IPS-NIHi7 (cell line): ENCODE measurements at regions not wholly inside any gene's neighbourhood (a gene's known extent, or its start where the extent isn't known, plus 50 kb on each side); places are given as distances from the start of the nearest gene placed in this dataset.
"Not testable (repeated sequence)": the region's sequence is repeated elsewhere in the genome, so short reads cannot be mapped to it uniquely, and the experiment has no call there.

Source experiments
- DNase-seq: peaks from one replicate; pipeline ENCODE4 v3.0.0; 2012; ENCODE audit warnings: mixed read lengths; ENCODE audit errors: extremely low spot score

DNA sequence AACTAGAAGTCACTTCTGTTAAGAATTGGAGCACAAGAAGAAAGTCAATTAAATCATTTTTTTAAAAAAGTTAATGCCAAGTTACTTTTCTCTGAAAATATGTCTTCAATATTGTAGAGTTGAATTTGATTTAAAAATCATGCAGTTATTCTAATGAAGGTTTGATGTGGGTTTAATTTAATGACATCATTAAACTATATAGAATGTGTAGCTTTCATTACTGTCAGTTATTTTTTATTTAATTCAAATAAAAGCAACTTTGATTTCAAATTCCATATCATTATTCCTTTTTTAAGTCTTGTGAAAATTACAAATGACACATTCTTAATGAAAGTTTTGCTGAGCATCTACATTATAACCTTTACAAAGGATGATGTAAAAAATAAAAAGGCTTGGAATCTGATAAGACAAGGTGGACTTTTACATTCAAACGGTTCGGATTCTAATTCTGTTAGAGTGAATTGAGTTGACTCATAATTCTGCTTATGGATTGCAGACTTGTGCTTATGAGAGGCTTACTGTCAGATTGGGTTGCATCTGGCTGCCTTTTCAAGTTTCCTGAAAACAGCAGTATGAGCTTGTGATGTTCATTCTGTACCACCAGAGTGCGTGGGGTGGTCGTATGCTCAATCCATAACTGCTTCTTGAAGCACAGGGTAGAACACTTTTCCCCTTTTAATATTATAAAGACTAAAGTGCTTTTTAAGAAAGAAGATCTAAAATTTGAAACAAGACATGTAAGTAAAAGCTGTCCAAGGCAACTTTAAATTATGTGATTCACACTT is 253.0 kb upstream of the ARRDC3 start:
- DNase-seq: no peak

- DNase-seq: no peak
Observed at GRCh38 chr5:91632871-91633270, 249.8 kb upstream of the ARRDC3 start.

DNA sequence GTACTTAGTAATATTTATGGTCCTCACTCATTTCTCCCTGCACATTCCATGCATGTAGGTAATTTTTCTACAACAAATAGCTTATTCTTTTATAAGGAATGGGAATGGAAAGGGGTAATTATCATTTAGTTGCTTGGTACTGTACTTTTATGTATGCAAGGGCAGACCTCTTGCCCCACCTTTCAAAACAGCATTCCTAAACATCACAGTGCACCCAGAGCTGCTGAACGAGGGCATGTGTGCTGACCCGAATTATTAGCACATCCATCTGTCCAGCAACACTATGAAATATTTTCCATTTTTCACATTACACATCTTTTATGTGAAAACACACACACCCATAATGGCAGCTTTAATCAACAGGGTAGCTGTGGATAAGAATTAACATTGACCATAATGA is 228.6 kb upstream of the ARRDC3 start:
- no peak for DNase-seq

DNA sequence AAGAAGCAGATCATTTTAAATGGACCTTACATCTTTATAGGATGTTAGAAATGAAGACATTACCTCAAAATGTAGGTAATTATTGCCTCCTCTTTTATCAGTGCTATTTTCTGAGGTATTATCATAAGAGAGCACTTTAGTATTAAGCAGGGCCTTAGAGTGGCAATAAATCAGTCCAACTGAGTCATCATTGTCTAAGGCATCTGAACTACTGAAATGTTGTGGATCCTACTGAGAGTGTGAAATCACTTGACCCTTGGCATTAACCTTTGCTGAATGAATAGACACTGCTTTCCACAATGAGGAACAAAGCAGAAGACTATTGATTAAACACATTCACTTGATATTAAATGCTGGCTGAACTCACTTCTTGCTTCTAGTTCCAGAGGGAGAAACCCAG is 224.6 kb upstream of the ARRDC3 start:
- no peak for DNase-seq

GRCh38 chr5:91599863-91600262 is 216.7 kb upstream of the ARRDC3 start:
- DNase-seq: no peak

DNA sequence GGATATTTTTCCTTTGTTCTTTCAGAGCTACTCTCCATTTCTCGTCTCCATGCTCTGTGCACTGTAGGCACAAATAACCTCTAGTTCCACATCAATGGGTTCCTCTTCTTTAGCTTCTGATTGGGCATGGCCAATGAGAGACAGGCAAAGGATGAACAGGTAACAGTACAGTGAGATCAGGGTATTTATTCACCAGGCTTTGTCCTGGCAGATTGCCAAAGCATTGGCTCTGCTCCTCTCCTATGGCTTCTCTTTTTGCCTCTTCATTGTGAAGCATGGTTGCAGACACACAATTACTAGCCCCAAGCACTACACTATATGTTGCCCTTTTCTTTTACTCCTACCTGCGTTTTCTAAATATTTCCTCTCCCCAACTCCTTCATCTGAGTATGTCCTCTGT is 215.1 kb upstream of the ARRDC3 start:
- DNase-seq: no peak

DNA sequence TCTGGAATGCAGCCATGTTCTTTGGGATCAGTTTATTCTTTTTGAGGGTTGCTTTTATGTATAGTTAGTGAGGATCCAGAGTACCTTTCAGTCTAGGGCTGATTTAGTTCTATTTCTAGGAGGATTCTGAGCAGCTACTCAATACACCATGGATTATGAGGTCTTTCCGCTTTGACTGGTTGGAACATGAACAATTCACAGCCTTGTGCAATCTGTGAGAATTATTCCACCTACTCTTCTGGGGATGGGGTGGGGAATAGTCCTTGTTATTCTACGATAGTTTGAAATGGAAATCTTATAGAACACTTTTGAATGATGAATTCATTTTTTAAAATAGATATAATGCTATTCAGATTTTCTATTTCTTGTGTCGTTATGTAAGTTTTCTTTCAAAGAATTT is 212.3 kb upstream of the ARRDC3 start:
- DNase-seq: no peak

DNA sequence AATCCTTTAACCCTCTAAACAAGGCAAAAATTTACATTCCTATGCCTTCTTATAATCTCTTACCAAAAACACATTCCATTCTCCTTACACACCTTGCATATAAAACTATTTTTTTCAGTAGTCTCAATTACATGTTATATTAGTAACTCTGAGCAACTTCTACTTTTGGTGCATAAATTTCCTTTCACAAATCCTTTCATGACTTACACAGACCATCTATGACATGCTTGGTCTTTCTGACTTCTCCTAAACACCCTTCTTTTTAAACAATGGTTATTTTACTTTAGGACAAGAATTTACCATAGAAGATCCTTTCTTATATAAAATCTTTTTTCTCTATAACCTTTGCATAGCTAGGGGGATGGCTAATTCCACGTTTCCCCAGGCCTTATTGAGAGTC is 208.0 kb upstream of the ARRDC3 start:
- DNase-seq: no peak

DNA sequence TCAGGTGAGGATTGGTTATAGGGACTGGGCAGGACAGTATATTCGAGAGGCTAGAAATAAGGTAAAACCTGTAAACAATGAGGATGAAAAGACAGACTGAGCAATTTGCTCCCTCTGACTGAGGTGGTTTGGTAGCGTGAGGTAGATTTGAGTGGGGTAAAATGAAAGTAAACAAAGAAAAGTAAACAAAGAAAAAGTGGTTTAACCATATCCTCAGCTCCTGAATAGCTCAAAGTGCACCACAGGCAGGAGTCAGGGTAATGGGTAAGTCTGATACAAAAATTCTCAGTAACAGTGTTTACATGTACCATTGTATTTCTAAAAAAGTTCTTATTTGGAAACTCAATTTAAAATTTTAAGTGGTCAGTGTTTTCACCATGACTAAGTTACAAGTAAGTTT is 203.1 kb upstream of the ARRDC3 start:
- no peak for DNase-seq

DNA sequence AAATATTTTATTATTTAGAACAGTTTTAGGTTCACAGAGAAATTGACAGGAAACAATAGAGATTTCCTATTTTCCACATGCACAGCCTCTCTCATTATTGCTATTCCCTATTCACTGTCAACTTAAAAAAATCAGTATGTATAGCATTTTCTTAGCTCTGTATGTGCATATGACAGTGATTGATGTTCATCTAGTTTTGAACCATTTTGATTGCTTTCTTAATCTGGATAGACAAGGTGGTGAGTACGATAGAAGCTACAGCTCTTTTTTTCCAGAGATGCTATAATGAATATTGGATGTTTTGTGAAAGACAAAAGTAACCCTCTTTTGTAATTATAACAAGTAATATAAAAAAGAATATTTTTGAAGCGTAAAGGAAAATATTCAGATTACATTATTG is 201.2 kb upstream of the ARRDC3 start:
- no peak for DNase-seq

DNA sequence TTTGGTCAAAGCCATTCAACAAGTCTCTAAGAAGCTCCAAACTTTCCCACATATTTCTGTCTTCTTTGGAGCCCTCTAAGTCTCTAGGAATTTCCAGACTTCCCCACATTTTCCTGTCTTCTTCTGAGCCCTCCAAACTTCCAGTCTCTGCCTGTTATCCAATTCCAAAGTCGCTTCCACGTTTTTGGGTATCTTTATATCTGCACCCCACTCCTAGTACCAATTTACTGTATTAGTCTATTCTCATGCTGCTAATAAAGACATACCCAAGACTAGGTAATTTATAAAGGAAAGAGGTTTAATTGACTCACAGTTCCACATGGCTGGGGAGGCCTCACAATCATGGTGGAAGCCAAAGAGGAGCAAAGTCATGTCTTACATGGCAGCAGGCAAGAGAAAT is 182.9 kb upstream of the ARRDC3 start:
- DNase-seq: not testable (repeated sequence)

- no peak for DNase-seq
Observed at GRCh38 chr5:91562922-91563321, 179.8 kb upstream of the ARRDC3 start.

- DNase-seq: no peak
Observed at GRCh38 chr5:91541696-91542095, 158.6 kb upstream of the ARRDC3 start.

- DNase-seq: no peak
Observed at GRCh38 chr5:91538179-91538578, 155.1 kb upstream of the ARRDC3 start.

- DNase-seq: no peak
Observed at GRCh38 chr5:91535499-91535898, 152.4 kb upstream of the ARRDC3 start.

GRCh38 chr5:91534332-91534731 is 151.2 kb upstream of the ARRDC3 start:
- no peak for DNase-seq

- no peak for DNase-seq
Observed at GRCh38 chr5:91532779-91533178, 149.7 kb upstream of the ARRDC3 start.

DNA sequence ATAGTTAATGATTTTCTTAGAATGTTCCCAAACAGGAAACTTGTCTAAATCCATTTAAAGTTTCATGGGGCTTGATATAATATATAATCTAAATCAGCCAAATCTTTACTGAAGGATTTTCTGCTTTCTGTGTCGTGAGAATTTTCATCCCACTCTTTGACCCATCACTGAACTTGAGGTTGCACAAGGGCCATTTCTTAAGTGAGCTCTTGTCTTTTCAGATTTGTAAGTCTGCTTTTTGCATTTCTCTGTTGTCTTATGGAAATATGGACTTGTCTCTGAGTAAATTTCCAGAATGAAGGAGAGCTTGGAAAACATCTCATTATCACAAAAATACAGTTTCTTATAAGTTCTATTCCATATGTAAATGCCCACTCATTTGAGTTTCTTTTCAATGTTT is 149.2 kb upstream of the ARRDC3 start:
- no peak for DNase-seq

- DNase-seq: no peak
Observed at GRCh38 chr5:91528831-91529230, 145.7 kb upstream of the ARRDC3 start.

DNA sequence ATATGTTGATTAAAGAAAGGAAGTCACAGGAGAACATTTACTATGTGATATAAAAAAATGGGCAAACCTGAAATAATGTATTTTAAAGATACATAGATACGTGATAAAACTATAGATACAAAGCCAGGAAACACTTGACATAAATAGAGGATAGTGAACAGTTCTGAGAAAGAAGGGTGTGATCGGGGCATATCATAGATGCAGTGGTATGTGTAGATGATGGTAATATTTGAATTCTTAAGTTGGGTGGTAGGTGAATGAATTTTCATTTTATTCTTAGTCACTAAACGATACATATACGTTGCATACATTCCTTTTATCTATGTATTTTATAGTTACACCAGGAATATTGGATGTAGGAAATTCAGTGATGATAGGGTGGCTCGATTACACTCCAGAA is 138.7 kb upstream of the ARRDC3 start:
- DNase-seq: no peak

GRCh38 chr5:91521334-91521733 is 138.2 kb upstream of the ARRDC3 start:
- DNase-seq: no peak

GRCh38 chr5:91514400-91514799 is 131.3 kb upstream of the ARRDC3 start:
- no peak for DNase-seq

DNA sequence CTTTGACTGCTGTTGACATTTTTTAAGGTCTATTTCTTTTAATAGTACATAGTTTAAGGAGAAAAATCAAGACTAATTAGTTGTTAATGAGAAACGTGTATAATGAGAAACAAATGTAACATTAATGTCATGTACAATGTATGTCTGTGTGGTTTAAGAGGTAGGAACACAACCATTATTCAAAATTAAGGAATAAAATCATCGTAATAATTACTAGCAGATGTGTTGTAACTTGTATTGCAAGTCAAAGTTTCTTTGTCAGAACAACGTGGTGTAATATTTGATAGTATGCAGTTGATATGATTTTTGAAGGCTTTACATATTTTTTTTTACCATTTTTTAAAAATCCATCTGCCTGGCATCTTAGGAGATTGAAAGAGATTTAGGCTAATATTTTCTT is 120.2 kb upstream of the ARRDC3 start:
- no peak for DNase-seq

DNA sequence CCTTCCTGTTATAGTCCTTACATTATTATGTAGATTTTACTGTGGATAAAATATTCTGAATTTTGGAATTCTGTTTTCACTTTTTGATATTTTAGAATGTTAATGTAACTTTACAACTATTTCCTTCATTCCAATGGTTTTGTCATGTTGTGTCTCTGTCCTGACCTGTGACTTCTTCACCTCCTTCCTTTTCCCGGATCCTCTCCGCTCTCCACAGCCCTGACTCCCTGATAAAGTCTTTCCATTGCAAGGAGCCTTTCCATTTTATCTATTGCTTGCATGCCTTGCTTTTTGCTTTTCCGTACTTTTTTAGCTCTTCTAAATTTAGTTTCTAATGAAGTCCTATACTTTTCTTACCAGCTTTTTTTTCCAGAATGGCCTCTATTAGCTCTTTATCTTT is 117.6 kb upstream of the ARRDC3 start:
- DNase-seq: no peak
